Tibial nerve (tissue), 4 donors: ENCODE measurements at regions not wholly inside any gene's neighbourhood (a gene's known extent, or its start where the extent isn't known, plus 50 kb on each side); places are given as distances from the start of the nearest gene placed in this dataset.

ENCODE experiments used
- CTCF ChIP-seq, 5 experiments: fragments of 200-600 bp in 3 of 5; fragments of 450-650 bp in 2 of 5; sonication (generic) in 3 of 5; IDR thresholded peaks; one replicate each; pipeline ENCODE4 v1.5.1; 2016 to 2019; ENCODE audit warnings: antibody characterized with exemption in 5 of 5, mild to moderate bottlenecking in 3 of 5, moderate library complexity in 2 of 5
- EP300 ChIP-seq, 2 donors: sonication (generic); formaldehyde crosslinking; IDR thresholded peaks; one replicate each; pipeline ENCODE4 v1.6.1; 2017; ENCODE audit warnings: antibody characterized with exemption in 2 of 2, mild to moderate bottlenecking in 1 of 2

- no peak for TF ChIP-seq CTCF (IDR thresholded peaks at IDR 0.05)
- TF ChIP-seq EP300 (IDR thresholded peaks at IDR 0.05), result no peak
These were observed 456.5 kb downstream of the FBXO15 start for GRCh38 chr18:73691118-73691517.
